ENCODE measurements at regions not wholly inside any gene's neighbourhood (a gene's known extent, or its start where the extent isn't known, plus 50 kb on each side); places are given as distances from the start of the nearest gene placed in this dataset.

DNA sequence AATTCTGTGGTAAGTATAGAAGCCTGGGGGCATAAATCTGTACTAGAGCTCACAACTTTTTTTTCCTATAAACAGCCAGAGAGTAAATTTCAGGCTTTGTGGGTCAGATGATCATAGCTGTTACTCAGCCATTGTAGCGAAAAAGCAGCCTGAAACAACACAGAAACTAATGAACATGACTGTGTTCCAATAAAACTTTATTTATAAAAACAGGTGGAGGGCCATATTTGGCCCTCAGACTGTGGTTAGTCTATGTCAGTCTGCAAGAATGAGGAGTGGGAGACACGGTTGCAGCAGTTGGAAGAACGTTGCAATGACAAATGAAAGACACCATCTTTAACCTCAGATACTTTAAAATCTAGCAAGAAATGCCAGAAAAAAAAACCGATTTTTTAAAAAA lies 389.6 kb upstream of the PRKCQ start:
- no peaks in the 10 kb centered on the region; the same call in 1 of the 2 replicates for H3K27me3 Mint-ChIP-seq (ENCODE audit: low read depth)
- DNase-seq (ENCODE audit: low spot score): no peak
- TF ChIP-seq ZNF263 (CRISPR knock-in tag; IDR thresholded peaks at IDR 0.05; ENCODE audit: low read depth): no peak
- no peak for TF ChIP-seq GABPB1 (CRISPR knock-in tag; IDR thresholded peaks at IDR 0.05)
- TF ChIP-seq, protein P1, sequence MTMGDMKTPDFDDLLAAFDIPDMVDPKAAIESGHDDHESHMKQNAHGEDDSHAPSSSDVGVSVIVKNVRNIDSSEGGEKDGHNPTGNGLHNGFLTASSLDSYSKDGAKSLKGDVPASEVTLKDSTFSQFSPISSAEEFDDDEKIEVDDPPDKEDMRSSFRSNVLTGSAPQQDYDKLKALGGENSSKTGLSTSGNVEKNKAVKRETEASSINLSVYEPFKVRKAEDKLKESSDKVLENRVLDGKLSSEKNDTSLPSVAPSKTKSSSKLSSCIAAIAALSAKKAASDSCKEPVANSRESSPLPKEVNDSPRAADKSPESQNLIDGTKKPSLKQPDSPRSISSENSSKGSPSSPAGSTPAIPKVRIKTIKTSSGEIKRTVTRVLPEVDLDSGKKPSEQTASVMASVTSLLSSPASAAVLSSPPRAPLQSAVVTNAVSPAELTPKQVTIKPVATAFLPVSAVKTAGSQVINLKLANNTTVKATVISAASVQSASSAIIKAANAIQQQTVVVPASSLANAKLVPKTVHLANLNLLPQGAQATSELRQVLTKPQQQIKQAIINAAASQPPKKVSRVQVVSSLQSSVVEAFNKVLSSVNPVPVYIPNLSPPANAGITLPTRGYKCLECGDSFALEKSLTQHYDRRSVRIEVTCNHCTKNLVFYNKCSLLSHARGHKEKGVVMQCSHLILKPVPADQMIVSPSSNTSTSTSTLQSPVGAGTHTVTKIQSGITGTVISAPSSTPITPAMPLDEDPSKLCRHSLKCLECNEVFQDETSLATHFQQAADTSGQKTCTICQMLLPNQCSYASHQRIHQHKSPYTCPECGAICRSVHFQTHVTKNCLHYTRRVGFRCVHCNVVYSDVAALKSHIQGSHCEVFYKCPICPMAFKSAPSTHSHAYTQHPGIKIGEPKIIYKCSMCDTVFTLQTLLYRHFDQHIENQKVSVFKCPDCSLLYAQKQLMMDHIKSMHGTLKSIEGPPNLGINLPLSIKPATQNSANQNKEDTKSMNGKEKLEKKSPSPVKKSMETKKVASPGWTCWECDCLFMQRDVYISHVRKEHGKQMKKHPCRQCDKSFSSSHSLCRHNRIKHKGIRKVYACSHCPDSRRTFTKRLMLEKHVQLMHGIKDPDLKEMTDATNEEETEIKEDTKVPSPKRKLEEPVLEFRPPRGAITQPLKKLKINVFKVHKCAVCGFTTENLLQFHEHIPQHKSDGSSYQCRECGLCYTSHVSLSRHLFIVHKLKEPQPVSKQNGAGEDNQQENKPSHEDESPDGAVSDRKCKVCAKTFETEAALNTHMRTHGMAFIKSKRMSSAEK (CRISPR knock-in tag; IDR thresholded peaks at IDR 0.05; ENCODE audit: borderline replicate concordance): no peak
- no peak for TF ChIP-seq ZNF121 (CRISPR knock-in tag; IDR thresholded peaks at IDR 0.05)
- no peak for TF ChIP-seq ETV6 (CRISPR knock-in tag; IDR thresholded peaks at IDR 0.05)
- TF ChIP-seq, protein P2, sequence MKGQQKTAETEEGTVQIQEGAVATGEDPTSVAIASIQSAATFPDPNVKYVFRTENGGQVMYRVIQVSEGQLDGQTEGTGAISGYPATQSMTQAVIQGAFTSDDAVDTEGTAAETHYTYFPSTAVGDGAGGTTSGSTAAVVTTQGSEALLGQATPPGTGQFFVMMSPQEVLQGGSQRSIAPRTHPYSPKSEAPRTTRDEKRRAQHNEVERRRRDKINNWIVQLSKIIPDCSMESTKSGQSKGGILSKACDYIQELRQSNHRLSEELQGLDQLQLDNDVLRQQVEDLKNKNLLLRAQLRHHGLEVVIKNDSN (CRISPR knock-in tag; IDR thresholded peaks at IDR 0.05): no peak
- TF ChIP-seq ZNF671 (CRISPR knock-in tag; IDR thresholded peaks at IDR 0.05): no peak
- TF ChIP-seq, protein P3, sequence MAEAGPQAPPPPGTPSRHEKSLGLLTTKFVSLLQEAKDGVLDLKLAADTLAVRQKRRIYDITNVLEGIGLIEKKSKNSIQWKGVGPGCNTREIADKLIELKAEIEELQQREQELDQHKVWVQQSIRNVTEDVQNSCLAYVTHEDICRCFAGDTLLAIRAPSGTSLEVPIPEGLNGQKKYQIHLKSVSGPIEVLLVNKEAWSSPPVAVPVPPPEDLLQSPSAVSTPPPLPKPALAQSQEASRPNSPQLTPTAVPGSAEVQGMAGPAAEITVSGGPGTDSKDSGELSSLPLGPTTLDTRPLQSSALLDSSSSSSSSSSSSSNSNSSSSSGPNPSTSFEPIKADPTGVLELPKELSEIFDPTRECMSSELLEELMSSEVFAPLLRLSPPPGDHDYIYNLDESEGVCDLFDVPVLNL (CRISPR knock-in tag; IDR thresholded peaks at IDR 0.05; ENCODE audit: borderline replicate concordance, low read depth): no peak
- TF ChIP-seq TCF7 (CRISPR knock-in tag; IDR thresholded peaks at IDR 0.05; ENCODE audit: low read depth): no peak
- TF ChIP-seq ZNF423 (CRISPR knock-in tag; IDR thresholded peaks at IDR 0.05): no peak
- TF ChIP-seq, protein P4, sequence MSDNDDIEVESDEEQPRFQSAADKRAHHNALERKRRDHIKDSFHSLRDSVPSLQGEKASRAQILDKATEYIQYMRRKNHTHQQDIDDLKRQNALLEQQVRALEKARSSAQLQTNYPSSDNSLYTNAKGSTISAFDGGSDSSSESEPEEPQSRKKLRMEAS (CRISPR knock-in tag; IDR thresholded peaks at IDR 0.05): no peak
- TF ChIP-seq NR3C1 (CRISPR knock-in tag; conservative IDR thresholded peaks at IDR 0.05; ENCODE audit: low read depth): no peak
- no peak for TF ChIP-seq EMX1 (CRISPR knock-in tag; IDR thresholded peaks at IDR 0.05)
- no peaks in the 10 kb centered on the region for H3K36me3 Mint-ChIP-seq
- ATAC-seq: no peak
- H3K4me3 Mint-ChIP-seq: no peak overlapping the region
- ChIA-PET CTCF (no interaction called here), POLR2A (no interaction called here)
- no peaks in the 10 kb centered on the region for H3K4me1 Mint-ChIP-seq
- H3K9me3 Mint-ChIP-seq: peaks cover 16% of the 10 kb centered on the region
- no peak overlapping the region for H3K27ac Mint-ChIP-seq

DNA sequence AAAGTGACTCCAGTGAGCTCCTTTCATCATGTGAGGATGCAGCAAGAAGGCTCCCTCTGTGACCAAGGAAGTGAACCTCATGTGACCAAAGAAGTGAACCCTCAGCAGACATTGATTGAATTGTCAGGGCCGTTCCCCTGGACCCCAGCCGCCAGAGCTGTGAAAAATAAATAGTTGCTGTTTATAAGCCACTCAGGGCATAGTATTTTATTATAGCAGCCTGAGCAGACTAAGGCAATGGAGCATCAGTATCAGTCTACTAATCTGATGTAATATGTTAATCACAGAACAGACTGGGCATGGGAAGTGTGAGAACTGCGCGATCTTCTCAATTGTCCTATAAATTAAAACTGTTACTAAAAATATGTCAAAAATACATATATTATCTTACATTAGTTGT lies 384.5 kb upstream of the PRKCQ start:
- Mint-ChIP-seq H3K4me3 (no peak overlapping the region), H3K4me1 (peaks cover 4% of the 10 kb centered on the region; the same call in 1 of the 2 replicates), H3K27me3 (ENCODE audit: low read depth) (no peaks in the 10 kb centered on the region; the same call in 1 of the 2 replicates), H3K36me3 (no peaks in the 10 kb centered on the region; the same call in 1 of the 2 replicates), H3K9me3 (peaks cover 21% of the 10 kb centered on the region), H3K27ac (no peak overlapping the region)
- POLR2A ChIA-PET: no interaction called here
- CTCF ChIA-PET: no interaction called here
- DNase-seq (ENCODE audit: low spot score): no peak
- ATAC-seq: no peak
- TF ChIP-seq HMGA2 (CRISPR knock-in tag; IDR thresholded peaks at IDR 0.05) (no peak), KAT7 (CRISPR knock-in tag; IDR thresholded peaks at IDR 0.05; ENCODE audit: borderline replicate concordance) (no peak), ZNF219 (CRISPR knock-in tag; IDR thresholded peaks at IDR 0.05; ENCODE audit: borderline replicate concordance) (no peak), GABPB1 (CRISPR knock-in tag; IDR thresholded peaks at IDR 0.05) (no peak), FOXP1 (CRISPR knock-in tag; IDR thresholded peaks at IDR 0.05; ENCODE audit: borderline replicate concordance) (no peak), ZNF232 (CRISPR knock-in tag; IDR thresholded peaks at IDR 0.05) (no peak), ZNF138 (CRISPR knock-in tag; conservative IDR thresholded peaks at IDR 0.05) (no peak), ETV6 (CRISPR knock-in tag; IDR thresholded peaks at IDR 0.05) (no peak), GRHL2 (CRISPR knock-in tag; IDR thresholded peaks at IDR 0.05; ENCODE audit: insufficient replicate concordance, severe bottlenecking) (no peak), PRRX2 (CRISPR knock-in tag; IDR thresholded peaks at IDR 0.05) (no peak), ZNF423 (CRISPR knock-in tag; IDR thresholded peaks at IDR 0.05) (no peak)
- TF ChIP-seq, protein P5, sequence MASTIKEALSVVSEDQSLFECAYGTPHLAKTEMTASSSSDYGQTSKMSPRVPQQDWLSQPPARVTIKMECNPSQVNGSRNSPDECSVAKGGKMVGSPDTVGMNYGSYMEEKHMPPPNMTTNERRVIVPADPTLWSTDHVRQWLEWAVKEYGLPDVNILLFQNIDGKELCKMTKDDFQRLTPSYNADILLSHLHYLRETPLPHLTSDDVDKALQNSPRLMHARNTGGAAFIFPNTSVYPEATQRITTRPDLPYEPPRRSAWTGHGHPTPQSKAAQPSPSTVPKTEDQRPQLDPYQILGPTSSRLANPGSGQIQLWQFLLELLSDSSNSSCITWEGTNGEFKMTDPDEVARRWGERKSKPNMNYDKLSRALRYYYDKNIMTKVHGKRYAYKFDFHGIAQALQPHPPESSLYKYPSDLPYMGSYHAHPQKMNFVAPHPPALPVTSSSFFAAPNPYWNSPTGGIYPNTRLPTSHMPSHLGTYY (CRISPR knock-in tag; IDR thresholded peaks at IDR 0.05): no peak
- TF ChIP-seq, protein P6, sequence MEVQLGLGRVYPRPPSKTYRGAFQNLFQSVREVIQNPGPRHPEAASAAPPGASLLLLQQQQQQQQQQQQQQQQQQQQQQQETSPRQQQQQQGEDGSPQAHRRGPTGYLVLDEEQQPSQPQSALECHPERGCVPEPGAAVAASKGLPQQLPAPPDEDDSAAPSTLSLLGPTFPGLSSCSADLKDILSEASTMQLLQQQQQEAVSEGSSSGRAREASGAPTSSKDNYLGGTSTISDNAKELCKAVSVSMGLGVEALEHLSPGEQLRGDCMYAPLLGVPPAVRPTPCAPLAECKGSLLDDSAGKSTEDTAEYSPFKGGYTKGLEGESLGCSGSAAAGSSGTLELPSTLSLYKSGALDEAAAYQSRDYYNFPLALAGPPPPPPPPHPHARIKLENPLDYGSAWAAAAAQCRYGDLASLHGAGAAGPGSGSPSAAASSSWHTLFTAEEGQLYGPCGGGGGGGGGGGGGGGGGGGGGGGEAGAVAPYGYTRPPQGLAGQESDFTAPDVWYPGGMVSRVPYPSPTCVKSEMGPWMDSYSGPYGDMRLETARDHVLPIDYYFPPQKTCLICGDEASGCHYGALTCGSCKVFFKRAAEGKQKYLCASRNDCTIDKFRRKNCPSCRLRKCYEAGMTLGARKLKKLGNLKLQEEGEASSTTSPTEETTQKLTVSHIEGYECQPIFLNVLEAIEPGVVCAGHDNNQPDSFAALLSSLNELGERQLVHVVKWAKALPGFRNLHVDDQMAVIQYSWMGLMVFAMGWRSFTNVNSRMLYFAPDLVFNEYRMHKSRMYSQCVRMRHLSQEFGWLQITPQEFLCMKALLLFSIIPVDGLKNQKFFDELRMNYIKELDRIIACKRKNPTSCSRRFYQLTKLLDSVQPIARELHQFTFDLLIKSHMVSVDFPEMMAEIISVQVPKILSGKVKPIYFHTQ (CRISPR knock-in tag; IDR thresholded peaks at IDR 0.05): no peak
- TF ChIP-seq, protein P7, sequence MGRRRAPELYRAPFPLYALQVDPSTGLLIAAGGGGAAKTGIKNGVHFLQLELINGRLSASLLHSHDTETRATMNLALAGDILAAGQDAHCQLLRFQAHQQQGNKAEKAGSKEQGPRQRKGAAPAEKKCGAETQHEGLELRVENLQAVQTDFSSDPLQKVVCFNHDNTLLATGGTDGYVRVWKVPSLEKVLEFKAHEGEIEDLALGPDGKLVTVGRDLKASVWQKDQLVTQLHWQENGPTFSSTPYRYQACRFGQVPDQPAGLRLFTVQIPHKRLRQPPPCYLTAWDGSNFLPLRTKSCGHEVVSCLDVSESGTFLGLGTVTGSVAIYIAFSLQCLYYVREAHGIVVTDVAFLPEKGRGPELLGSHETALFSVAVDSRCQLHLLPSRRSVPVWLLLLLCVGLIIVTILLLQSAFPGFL (CRISPR knock-in tag; IDR thresholded peaks at IDR 0.05; ENCODE audit: borderline replicate concordance): no peak
